ENCODE measurements at regions not wholly inside any gene's neighbourhood (a gene's known extent, or its start where the extent isn't known, plus 50 kb on each side); places are given as distances from the start of the nearest gene placed in this dataset.

- Histone ChIP-seq H3K9me3 (no peaks in the 10 kb centered on the region), H3K4me2 (no peak overlapping the region), H3K4me3 (no peak overlapping the region), H3K4me1 (no peaks in the 10 kb centered on the region), H3K27ac (no peak overlapping the region)
- ChIA-PET CTCF (interaction anchor here (1.2 to 3.5 kb wide), 3 partner anchors 12 to 874 kb away, joined by 3 to 18 read pairs (median 4); no protein-coding TSS in a partner anchor), POLR2A (no interaction called here)
- TF ChIP-seq EHF (CRISPR knock-in tag; IDR thresholded peaks at IDR 0.05) = no peak
- TF ChIP-seq MAX (IDR thresholded peaks at IDR 0.05) = no peak
- TF ChIP-seq HOXB5 (CRISPR knock-in tag; IDR thresholded peaks at IDR 0.05) = no peak
- no peak for TF ChIP-seq HES2 (IDR thresholded peaks at IDR 0.05)
- TF ChIP-seq SMC3 (IDR thresholded peaks at IDR 0.05) = no peak
- DNase-seq (ENCODE audit: low read depth in 1 of 2, low spot score in 1 of 2) (no peak), FAIRE-seq (no peak), ATAC-seq (no peak)
- 40% methylated on average over 4 of the region's 8 CpGs for WGBS (ENCODE audit: missing lambda C conversion rate)
These were observed 77.5 kb upstream of the CSF3R start for GRCh38 chr1:36560177-36560576.

- FAIRE-seq = no peak
- ChIA-PET CTCF (interaction anchor here (1.2 to 3.5 kb wide), 2 partner anchors 11 to 16 kb away, joined by 4 to 18 read pairs; no protein-coding TSS in a partner anchor), POLR2A (no interaction called here)
- ATAC-seq = no peak
- no peak overlapping the region for H3K4me2 ChIP-seq
- no peak for DNase-seq (ENCODE audit: low read depth in 1 of 2, low spot score in 1 of 2)
- no peak overlapping the region for H3K27ac ChIP-seq
- no peaks in the 10 kb centered on the region for H3K9me3 ChIP-seq
- 41% methylated on average over 8 of the region's 8 CpGs for WGBS (ENCODE audit: missing lambda C conversion rate)
- no peak for TF ChIP-seq CHD4 (IDR thresholded peaks at IDR 0.05; ENCODE audit: borderline replicate concordance)
- H3K4me3 ChIP-seq = no peak overlapping the region
- H3K4me1 ChIP-seq = no peaks in the 10 kb centered on the region
These were observed 76.3 kb upstream of the CSF3R start for GRCh38 chr1:36559061-36559460.

- ATAC-seq = no peak
These were observed 74.6 kb upstream of the CSF3R start for GRCh38 chr1:36557041-36558000.

More at GRCh38 chr1:36557041-36558000, 74.6 kb upstream of the CSF3R start:
- Histone ChIP-seq H3K4me2 (no peak overlapping the region), H3K4me3 (no peak overlapping the region), H3K27ac (no peak overlapping the region), H3K4me1 (no peaks in the 10 kb centered on the region), H3K9me3 (no peaks in the 10 kb centered on the region)
- DNase-seq (ENCODE audit: low read depth in 1 of 2, low spot score in 1 of 2) (no peak), FAIRE-seq (no peak)
- ChIA-PET POLR2A (no interaction called here), CTCF (interaction anchor here (0.6 to 1.3 kb wide), 4 partner anchors 52 to 877 kb away, joined by 3 to 4 read pairs (median 4); no protein-coding TSS in a partner anchor)
- TF ChIP-seq CTCF (IDR thresholded peaks at IDR 0.05) (no peak), HDAC2 (IDR thresholded peaks at IDR 0.05) (no peak), JUNB (IDR thresholded peaks at IDR 0.05) (no peak), SREBF2 (IDR thresholded peaks at IDR 0.05) (no peak), PHF8 (IDR thresholded peaks at IDR 0.05; ENCODE audit: borderline replicate concordance, low read depth) (no peak), REST (IDR thresholded peaks at IDR 0.05) (no peak), BCL3 (IDR thresholded peaks at IDR 0.05) (no peak), JUN (IDR thresholded peaks at IDR 0.05) (no peak), MAZ (IDR thresholded peaks at IDR 0.05; ENCODE audit: borderline replicate concordance, low read depth, low read length) (no peak), KDM5A (IDR thresholded peaks at IDR 0.05) (no peak), CHD4 (IDR thresholded peaks at IDR 0.05; ENCODE audit: borderline replicate concordance) (no peak), EHF (CRISPR knock-in tag; IDR thresholded peaks at IDR 0.05) (no peak)
- 37% methylated on average over 11 of the region's 14 CpGs for WGBS (ENCODE audit: missing lambda C conversion rate)

Data from A549 (cell line).